MCF 10A (cell line): ENCODE measurements at regions not wholly inside any gene's neighbourhood (a gene's known extent, or its start where the extent isn't known, plus 50 kb on each side); places are given as distances from the start of the nearest gene placed in this dataset.

ENCODE experiments used
- BruUV-seq: library from RNA; stranded (reverse); fragments of 400-500 nt; replicated peaks from 2 replicates; lab custom pipeline; 2021; lab: Mats Ljungman, UMichigan
- CTCF ChIA-PET: fragments of 300-600 bp; sonication (Branson Sonifier 250); formaldehyde crosslinking; extraction: SDS; loops from one replicate; lab custom pipeline; 2021; ENCODE audit warnings: antibody characterized with exemption, inconsistent platforms; lab: Yijun Ruan, JAX
- POLR2A ChIA-PET: fragments of 300-600, 350-650 bp; sonication (Branson Sonifier 250); formaldehyde crosslinking; extraction: SDS; loops from one replicate; lab custom pipeline; 2020; ENCODE audit warnings: antibody characterized with exemption, inconsistent platforms; lab: Yijun Ruan, JAX
- DNase-seq: peaks from one replicate; pipeline ENCODE4 v3.0.0-alpha.2; 2018; ENCODE audit not compliant: unreplicated experiment
- H3K27ac Mint-ChIP-seq: one replicate; pipeline ENCODE4 v1.8.0; 2022; ENCODE audit warnings: mild to moderate bottlenecking, low read depth, mixed read lengths; ENCODE audit not compliant: unreplicated experiment
- H3K27me3 Mint-ChIP-seq: one replicate; pipeline ENCODE4 v1.8.0; 2022; ENCODE audit warnings: mixed read lengths; ENCODE audit not compliant: insufficient read depth, unreplicated experiment
- H3K36me3 Mint-ChIP-seq: one replicate; pipeline ENCODE4 v1.8.0; 2022; ENCODE audit warnings: mild to moderate bottlenecking, moderate library complexity, mixed read lengths; ENCODE audit not compliant: insufficient read depth, unreplicated experiment
- H3K4me1 Mint-ChIP-seq: one replicate; pipeline ENCODE4 v1.8.0; 2022; ENCODE audit warnings: mixed read lengths; ENCODE audit not compliant: insufficient read depth, unreplicated experiment
- H3K4me3 Mint-ChIP-seq: one replicate; pipeline ENCODE4 v1.8.0; 2022; ENCODE audit warnings: mild to moderate bottlenecking, moderate library complexity, mixed read lengths; ENCODE audit not compliant: unreplicated experiment
- H3K9me3 Mint-ChIP-seq: one replicate; pipeline ENCODE4 v1.8.0; 2022; ENCODE audit warnings: mixed read lengths; ENCODE audit not compliant: unreplicated experiment
- intact Hi-C: fragments of 100-400 bp; cut with micrococcal nuclease; formaldehyde crosslinking; loops from 2 replicates; pipeline ENCODE4 v1.14.1; 2022
- TF ChIP-seq, protein P1 (sequence below): fragments of 200-600 bp; IDR thresholded peaks from one replicate; pipeline ENCODE4 v1.8.0; 2022; ENCODE audit warnings: antibody characterized with exemption, mild to moderate bottlenecking; ENCODE audit not compliant: unreplicated experiment

DNA sequence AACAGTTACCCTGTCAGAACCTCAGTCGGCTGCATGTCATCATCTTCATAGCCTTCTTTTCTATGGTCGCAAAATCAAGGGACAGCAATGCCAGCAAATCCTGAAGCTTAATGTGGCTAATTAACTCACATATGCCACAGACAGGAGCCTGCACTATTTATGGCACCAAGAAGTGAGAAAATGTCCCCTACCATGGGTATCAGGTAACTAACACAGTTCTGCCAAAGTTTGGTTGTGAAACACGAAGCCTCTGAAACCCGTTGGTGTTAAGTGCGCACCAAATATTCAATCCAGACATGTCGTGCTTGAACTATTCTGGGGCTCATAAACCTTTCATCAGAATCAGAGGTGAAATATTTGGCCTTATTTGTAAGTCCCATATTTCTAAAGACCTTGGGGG lies 63.3 kb downstream of the EVX1 start:
- Mint-ChIP-seq H3K27ac (peak overlapping the region; percentile 35), H3K4me1 (peaks cover 7% of the 10 kb centered on the region), H3K36me3 (no peaks in the 10 kb centered on the region), H3K27me3 (no peaks in the 10 kb centered on the region), H3K9me3 (no peaks in the 10 kb centered on the region), H3K4me3 (no peak overlapping the region)
- TF ChIP-seq, protein P1, sequence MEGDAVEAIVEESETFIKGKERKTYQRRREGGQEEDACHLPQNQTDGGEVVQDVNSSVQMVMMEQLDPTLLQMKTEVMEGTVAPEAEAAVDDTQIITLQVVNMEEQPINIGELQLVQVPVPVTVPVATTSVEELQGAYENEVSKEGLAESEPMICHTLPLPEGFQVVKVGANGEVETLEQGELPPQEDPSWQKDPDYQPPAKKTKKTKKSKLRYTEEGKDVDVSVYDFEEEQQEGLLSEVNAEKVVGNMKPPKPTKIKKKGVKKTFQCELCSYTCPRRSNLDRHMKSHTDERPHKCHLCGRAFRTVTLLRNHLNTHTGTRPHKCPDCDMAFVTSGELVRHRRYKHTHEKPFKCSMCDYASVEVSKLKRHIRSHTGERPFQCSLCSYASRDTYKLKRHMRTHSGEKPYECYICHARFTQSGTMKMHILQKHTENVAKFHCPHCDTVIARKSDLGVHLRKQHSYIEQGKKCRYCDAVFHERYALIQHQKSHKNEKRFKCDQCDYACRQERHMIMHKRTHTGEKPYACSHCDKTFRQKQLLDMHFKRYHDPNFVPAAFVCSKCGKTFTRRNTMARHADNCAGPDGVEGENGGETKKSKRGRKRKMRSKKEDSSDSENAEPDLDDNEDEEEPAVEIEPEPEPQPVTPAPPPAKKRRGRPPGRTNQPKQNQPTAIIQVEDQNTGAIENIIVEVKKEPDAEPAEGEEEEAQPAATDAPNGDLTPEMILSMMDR, result no peak
- DNase-seq, result no peak
- ChIA-PET CTCF (interaction anchor here (0.7 kb wide), 1 partner anchor 77 kb away, joined by 4 read pairs; no protein-coding TSS in a partner anchor), POLR2A (no interaction called here)
- intact Hi-C loops, result no loop called here
- no TSS peak for BruUV-seq

- TF ChIP-seq, protein P1, result no peak
- BruUV-seq, result no TSS peak
- H3K27me3 Mint-ChIP-seq, result peaks cover 19% of the 10 kb centered on the region
- H3K36me3 Mint-ChIP-seq, result no peaks in the 10 kb centered on the region
- H3K27ac Mint-ChIP-seq, result no peak overlapping the region
- H3K9me3 Mint-ChIP-seq, result no peaks in the 10 kb centered on the region
- CTCF ChIA-PET, result interaction anchor here (0.8 kb wide), 1 partner anchor 720 kb away, joined by 4 read pairs; no protein-coding TSS in a partner anchor
- intact Hi-C loops, result no loop called here
- no peak for DNase-seq
- no peak overlapping the region for H3K4me3 Mint-ChIP-seq
- peaks cover 6% of the 10 kb centered on the region for H3K4me1 Mint-ChIP-seq
- POLR2A ChIA-PET, result interaction anchor here (1.2 kb wide), 1 partner anchor 9 kb away, joined by 3 read pairs; no protein-coding TSS in a partner anchor
Measured at GRCh38 chr7:27312820-27313219, 70.2 kb downstream of the EVX1 start.

DNA sequence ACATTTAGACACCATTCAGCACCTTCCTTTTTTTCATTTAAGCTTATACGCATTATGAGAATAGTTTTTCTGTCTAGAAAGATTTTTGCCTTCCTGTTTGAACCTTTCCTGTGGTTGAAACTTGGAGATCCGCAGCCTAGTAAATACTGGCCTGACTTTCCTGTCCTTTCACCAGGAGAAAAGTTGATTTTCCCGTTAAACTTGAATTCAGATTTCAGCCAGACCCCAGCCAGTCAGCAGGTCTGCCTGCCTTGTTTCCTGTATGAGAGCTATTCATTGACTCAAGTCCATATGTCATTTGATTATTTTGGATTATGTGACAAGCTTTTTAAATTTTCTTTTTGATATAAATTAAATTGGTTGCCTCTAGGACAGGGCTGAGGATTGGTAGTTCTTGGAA lies 71.5 kb downstream of the EVX1 start:
- H3K9me3 Mint-ChIP-seq, result no peaks in the 10 kb centered on the region
- intact Hi-C loops, result no loop called here
- no peaks in the 10 kb centered on the region for H3K36me3 Mint-ChIP-seq
- H3K27ac Mint-ChIP-seq, result no peak overlapping the region
- peaks cover 19% of the 10 kb centered on the region for H3K27me3 Mint-ChIP-seq
- POLR2A ChIA-PET, result interaction anchor here (0.6 to 1.2 kb wide), 2 partner anchors 7 to 45 kb away, joined by 3 read pairs; no protein-coding TSS in a partner anchor
- CTCF ChIA-PET, result interaction anchor here (0.7 kb wide), 1 partner anchor 9 kb away, joined by 3 read pairs; no protein-coding TSS in a partner anchor
- H3K4me3 Mint-ChIP-seq, result no peak overlapping the region
- TF ChIP-seq, protein P1, result no peak
- H3K4me1 Mint-ChIP-seq, result peaks cover 6% of the 10 kb centered on the region
- DNase-seq, result no peak
- BruUV-seq, result no TSS peak

DNA sequence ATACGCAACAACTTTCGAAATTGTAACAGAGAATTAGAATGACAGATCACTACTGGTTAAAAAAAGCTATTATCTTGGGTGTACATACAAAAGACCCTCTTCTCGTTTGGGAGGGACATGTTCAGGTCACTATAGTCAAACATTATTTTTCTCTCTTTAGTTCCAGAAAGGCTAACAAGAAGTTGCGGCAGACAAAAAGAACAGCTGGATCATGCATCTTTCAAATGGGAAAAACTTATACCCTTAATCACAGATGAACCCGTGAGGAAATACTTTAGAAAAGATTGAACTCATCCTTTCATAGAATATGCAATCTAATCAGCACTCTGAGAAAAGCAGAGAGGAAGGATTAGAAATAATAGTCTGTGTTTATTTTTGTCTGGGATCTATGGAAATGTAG lies 72.5 kb downstream of the EVX1 start:
- POLR2A ChIA-PET, result no interaction called here
- CTCF ChIA-PET, result interaction anchor here (0.7 to 0.9 kb wide), 2 partner anchors 14 to 80 kb away, joined by 3 read pairs; no protein-coding TSS in a partner anchor

More for the DNA sequence above, 72.5 kb downstream of the EVX1 start:
- Mint-ChIP-seq H3K27ac (no peak overlapping the region), H3K9me3 (no peaks in the 10 kb centered on the region), H3K4me1 (peaks cover 6% of the 10 kb centered on the region), H3K4me3 (no peak overlapping the region), H3K27me3 (peaks cover 19% of the 10 kb centered on the region), H3K36me3 (no peaks in the 10 kb centered on the region)
- no peak for DNase-seq
- intact Hi-C loops, result no loop called here
- BruUV-seq, result no TSS peak
- TF ChIP-seq, protein P1, result no peak
